H1 (cell line): ENCODE measurements at regions not wholly inside any gene's neighbourhood (a gene's known extent, or its start where the extent isn't known, plus 50 kb on each side); places are given as distances from the start of the nearest gene placed in this dataset.

Source experiments
- CTCF ChIA-PET: fragments of 300-600 bp; sonication (Branson Sonifier 250); formaldehyde crosslinking; loops from one replicate; lab custom pipeline; 2021; ENCODE audit not compliant: partially characterized antibody; lab: Charles Lee
- POLR2A ChIA-PET: fragments of 300-600 bp; sonication (Branson Sonifier 250); formaldehyde crosslinking; loops from one replicate; lab custom pipeline; 2021; ENCODE audit warnings: inconsistent platforms; ENCODE audit not compliant: partially characterized antibody; lab: Charles Lee
- DNase-seq, 2 experiments: peaks; one replicate each; pipeline versions ENCODE4 v3.0.0 to v3.0.0-alpha.2; 2010 to 2022; ENCODE audit warnings: low spot score in 2 of 2, low read depth in 1 of 2, mixed read lengths in 1 of 2
- FAIRE-seq: peaks from 2 replicates; lab custom pipeline; 2011; peaks lifted over from hg19 to GRCh38; lab: Jason Lieb, UNC
- H2AFZ ChIP-seq: 2 replicates; pipeline ENCODE4 v1.8.1; 2012; ENCODE audit warnings: low read length, inconsistent platforms
- H2AK5ac ChIP-seq: 2 replicates; pipeline ENCODE4 v1.6.1; 2013; ENCODE audit warnings: low read depth, low read length
- H2BK120ac ChIP-seq: replicated peaks from 2 replicates; pipeline ENCODE3; 2013; ENCODE audit warnings: low read depth, low read length, inconsistent platforms
- H2BK12ac ChIP-seq: 2 replicates; pipeline ENCODE4 v1.6.1; 2013; ENCODE audit warnings: low read depth, low read length
- H2BK15ac ChIP-seq: 2 replicates; pipeline ENCODE4 v1.6.1; 2013; ENCODE audit warnings: low read length
- H2BK20ac ChIP-seq: 2 replicates; pipeline ENCODE4 v1.6.1; 2013; ENCODE audit warnings: low read length
- H2BK5ac ChIP-seq: 2 replicates; pipeline ENCODE4 v1.6.1; 2013; ENCODE audit warnings: low read depth, low read length
- H3K14ac ChIP-seq: 2 replicates; pipeline ENCODE4 v1.6.1; 2013; ENCODE audit warnings: inconsistent platforms; ENCODE audit not compliant: insufficient read length
- H3K18ac ChIP-seq: 2 replicates; pipeline ENCODE4 v1.6.1; 2013; ENCODE audit warnings: low read length; ENCODE audit errors: extremely low read depth
- H3K23ac ChIP-seq: 2 replicates; pipeline ENCODE4 v1.6.1; 2013; ENCODE audit warnings: inconsistent platforms; ENCODE audit not compliant: insufficient read length
- H3K23me2 ChIP-seq: 2 replicates; pipeline ENCODE4 v1.6.1; 2013; ENCODE audit warnings: low read depth, low read length
- H3K27ac ChIP-seq: 2 replicates; pipeline ENCODE4 v1.6.1; 2011; ENCODE audit warnings: low read depth, low read length, inconsistent platforms
- H3K27me3 ChIP-seq, 4 experiments: replicated peaks in 1 of 4; 1 replicate in 1 of 4; 2 replicates in 3 of 4; pipeline versions ENCODE4 v1.6.1 to v1.8.1; 2011 to 2013; ENCODE audit warnings: low read length in 3 of 4, mild to moderate bottlenecking in 3 of 4, inconsistent platforms in 2 of 4, mixed read lengths in 2 of 4, moderate library complexity in 1 of 4; ENCODE audit not compliant: control insufficient read depth in 3 of 4, insufficient read depth in 3 of 4; ENCODE audit errors: extremely low read depth in 1 of 4
- H3K36me3 ChIP-seq, 4 experiments: 2 replicates each; pipeline versions ENCODE4 v1.6.1 to v1.8.1; 2011 to 2013; ENCODE audit warnings: mild to moderate bottlenecking in 4 of 4, low read length in 3 of 4, moderate library complexity in 2 of 4, control low read depth in 1 of 4, inconsistent platforms in 1 of 4; ENCODE audit not compliant: insufficient read depth in 4 of 4, control insufficient read depth in 2 of 4
- H3K4ac ChIP-seq: replicated peaks from 2 replicates; pipeline ENCODE3; 2013; ENCODE audit warnings: low read length, low read depth, mixed read lengths, inconsistent platforms; ENCODE audit not compliant: insufficient read length
- H3K4me1 ChIP-seq, 4 experiments: replicated peaks in 1 of 4; 1 replicate in 1 of 4; 2 replicates in 3 of 4; pipeline versions ENCODE4 v1.6.1 to v1.8.1; 2011 to 2013; ENCODE audit warnings: low read length in 3 of 4, inconsistent platforms in 2 of 4, mixed read lengths in 1 of 4; ENCODE audit not compliant: insufficient read depth in 4 of 4, control insufficient read depth in 3 of 4
- H3K4me2 ChIP-seq, 2 experiments: 2 replicates each; pipeline versions ENCODE4 v1.6.1 to v1.8.1; 2011 to 2013; ENCODE audit warnings: low read depth in 2 of 2, low read length in 2 of 2, control low read depth in 1 of 2, inconsistent platforms in 1 of 2, mild to moderate bottlenecking in 1 of 2; ENCODE audit not compliant: insufficient read depth in 1 of 2
- H3K4me3 ChIP-seq, 4 experiments: fragments of 200-600, 300-600 bp in 1 of 4; sonication (generic), shearing (Covaris generic), sonication (Bioruptor Twin) in 1 of 4; 2 replicates each; pipeline versions ENCODE4 v1.5.1 to v1.8.1; 2011 to 2016; ENCODE audit warnings: low read length in 4 of 4, low read depth in 3 of 4, control low read depth in 2 of 4, inconsistent platforms in 2 of 4, mild to moderate bottlenecking in 2 of 4, mixed read lengths in 1 of 4, moderate library complexity in 1 of 4; ENCODE audit not compliant: insufficient read depth in 2 of 4; ENCODE audit errors: extremely low read depth in 1 of 4
- H3K56ac ChIP-seq: replicated peaks from 2 replicates; pipeline ENCODE3; 2013; ENCODE audit warnings: low read depth, mild to moderate bottlenecking, mixed read lengths, low read length, inconsistent platforms; ENCODE audit not compliant: insufficient read length
- H3K79me1 ChIP-seq: 2 replicates; pipeline ENCODE4 v1.6.1; 2013; ENCODE audit warnings: low read depth, low read length, control low read depth
- H3K79me2 ChIP-seq, 2 experiments: 2 replicates each; pipeline versions ENCODE4 v1.6.1 to v1.8.1; 2012 to 2013; ENCODE audit warnings: low read length in 2 of 2, mild to moderate bottlenecking in 2 of 2, inconsistent platforms in 1 of 2; ENCODE audit not compliant: insufficient read depth in 2 of 2, control insufficient read depth in 1 of 2
- H3K9ac ChIP-seq, 4 experiments: replicated peaks in 1 of 4; 1 replicate in 1 of 4; 2 replicates in 3 of 4; pipeline versions ENCODE4 v1.6.1 to v1.8.1; 2011 to 2013; ENCODE audit warnings: low read depth in 3 of 4, low read length in 3 of 4, control low read depth in 2 of 4, mild to moderate bottlenecking in 2 of 4, moderate library complexity in 2 of 4, inconsistent platforms in 1 of 4; ENCODE audit errors: extremely low read depth in 1 of 4
- H3K9me3 ChIP-seq, 2 experiments: 2 replicates each; pipeline versions ENCODE4 v1.6.1 to v1.8.1; 2012 to 2013; ENCODE audit warnings: mild to moderate bottlenecking in 2 of 2, moderate library complexity in 2 of 2, control low read depth in 1 of 2, inconsistent platforms in 1 of 2, low read depth in 1 of 2, low read length in 1 of 2, mixed read lengths in 1 of 2; ENCODE audit not compliant: insufficient read depth in 2 of 2
- H4K20me1 ChIP-seq, 2 experiments: replicated peaks in 1 of 2; 2 replicates each; pipeline versions ENCODE3 to v1.8.1; 2011 to 2013; ENCODE audit warnings: inconsistent platforms in 2 of 2, low read length in 2 of 2, mild to moderate bottlenecking in 1 of 2; ENCODE audit not compliant: insufficient read depth in 2 of 2, control insufficient read depth in 1 of 2
- H4K5ac ChIP-seq: 2 replicates; pipeline ENCODE4 v1.6.1; 2013; ENCODE audit warnings: low read length, low read depth, mixed read lengths, inconsistent platforms; ENCODE audit not compliant: insufficient read length
- H4K8ac ChIP-seq: 2 replicates; pipeline ENCODE4 v1.8.0; 2013; ENCODE audit warnings: mild to moderate bottlenecking, moderate library complexity, low read length, inconsistent platforms; ENCODE audit not compliant: insufficient read depth; ENCODE audit errors: extremely low read depth
- H4K91ac ChIP-seq: replicated peaks from 2 replicates; pipeline ENCODE3; 2013; ENCODE audit warnings: low read length, mixed read lengths, inconsistent platforms; ENCODE audit not compliant: insufficient read length
- ATF2 ChIP-seq: IDR thresholded peaks from 2 replicates; pipeline ENCODE4 v1.6.1; 2012; ENCODE audit warnings: low read length, inconsistent platforms
- CTBP2 ChIP-seq: IDR thresholded peaks from 2 replicates; pipeline ENCODE4 v1.7.0; 2011; ENCODE audit warnings: borderline replicate concordance, mild to moderate bottlenecking, moderate library complexity, mixed read lengths, low read length; ENCODE audit not compliant: insufficient read depth, insufficient read length
- GABPA ChIP-seq: IDR thresholded peaks from 2 replicates; pipeline ENCODE4 v1.6.1; 2011; ENCODE audit warnings: mild to moderate bottlenecking, low read length, moderate library complexity, borderline replicate concordance; ENCODE audit not compliant: insufficient read depth
- KDM5A ChIP-seq: fragments of 200-600 bp; IDR thresholded peaks from 2 replicates; pipeline ENCODE4 v1.7.1; 2012; ENCODE audit warnings: mild to moderate bottlenecking, low read length, inconsistent platforms, mixed read lengths
- POLR2A ChIP-seq, 2 experiments: IDR thresholded peaks; 1 replicate in 1 of 2; 2 replicates in 1 of 2; pipeline ENCODE4 v1.6.1; 2011; ENCODE audit warnings: low read depth in 2 of 2, low read length in 2 of 2, mild to moderate bottlenecking in 2 of 2; ENCODE audit errors: control extremely low read depth in 1 of 2
- SP2 ChIP-seq: IDR thresholded peaks from 2 replicates; pipeline ENCODE4 v1.6.1; 2012; ENCODE audit warnings: mild to moderate bottlenecking, low read length, inconsistent platforms
- YY1 ChIP-seq: IDR thresholded peaks from 2 replicates; pipeline ENCODE4 v1.6.1; 2011; ENCODE audit warnings: low read depth, mild to moderate bottlenecking, low read length
- WGBS, 2 experiments: shearing (Covaris generic) in 1 of 2; methylation state at CpG; one replicate each; pipeline versions ENCODE4 v1.1.6 to v1.1.7; 2013 to 2015; ENCODE audit warnings: low lambda C conversion rate in 2 of 2, mixed read lengths in 2 of 2, inconsistent platforms in 1 of 2, low coverage in 1 of 2, missing lambda C conversion rate in 1 of 2; ENCODE audit not compliant: insufficient replicate concordance in 2 of 2, insufficient coverage in 1 of 2, insufficient read length in 1 of 2; ENCODE audit errors: extremely low coverage in 1 of 2, missing lambda C conversion rate in 1 of 2; 5-methylcytosine and 5-hydroxymethylcytosine counted together

GRCh38 chr3:55185380-55185779, 257.5 kb upstream of the LRTM1 start:
- Histone ChIP-seq H4K8ac (no peak overlapping the region), H3K9ac (no peak overlapping the region), H3K14ac (no peak overlapping the region), H3K27ac (no peak overlapping the region), H2BK5ac (no peak overlapping the region), H3K4me1 (no peaks in the 10 kb centered on the region; a peak in 1 of 7 replicates), H2BK15ac (no peak overlapping the region), H2BK12ac (no peak overlapping the region), H3K79me2 (no peaks in the 10 kb centered on the region), H3K23me2 (no peaks in the 10 kb centered on the region), H3K4me3 (no peak overlapping the region), H3K56ac (no peak overlapping the region), H4K91ac (no peak overlapping the region), H3K18ac (no peak overlapping the region), H4K5ac (no peak overlapping the region), H3K36me3 (no peaks in the 10 kb centered on the region), H3K4ac (no peak overlapping the region), H2AFZ (no peak overlapping the region), H3K9me3 (no peaks in the 10 kb centered on the region), H3K4me2 (no peak overlapping the region), H2AK5ac (no peak overlapping the region), H3K79me1 (no peaks in the 10 kb centered on the region), H2BK120ac (no peak overlapping the region), H3K23ac (no peak overlapping the region), H3K27me3 (no peaks in the 10 kb centered on the region), H4K20me1 (no peaks in the 10 kb centered on the region), H2BK20ac (no peak overlapping the region)
- CTCF ChIA-PET = interaction anchor here (0.8 kb wide), 1 partner anchor 10 kb away, joined by 3 read pairs; no protein-coding TSS in a partner anchor
- no peak for TF ChIP-seq SP2
- TF ChIP-seq YY1 = no peak
- no peak for TF ChIP-seq ATF2
- no peak for TF ChIP-seq POLR2A (IDR thresholded peaks at IDR 0.05; ENCODE audit: control extremely low read depth in 1 of 2, low read depth in 2 of 2, low read length in 2 of 2)
- no peak for TF ChIP-seq GABPA
- TF ChIP-seq CTBP2 = no peak
- no peak for TF ChIP-seq KDM5A
- no peak for FAIRE-seq
- POLR2A ChIA-PET = no interaction called here
- WGBS, 2 experiments = 74% methylated on average over 3 of the region's 3 CpGs; no CpG with 5 or more reads in 1 of the 2 experiments
- DNase-seq = no peak
